H54 (cell line): ENCODE measurements at regions not wholly inside any gene's neighbourhood (a gene's known extent, or its start where the extent isn't known, plus 50 kb on each side); places are given as distances from the start of the nearest gene placed in this dataset.

Source experiments
- DNase-seq: peaks from one replicate; pipeline ENCODE4 v3.0.0; 2011; ENCODE audit warnings: low spot score, mixed read lengths; ENCODE audit not compliant: insufficient read length
- FAIRE-seq: peaks from 3 replicates; lab custom pipeline; 2011; peaks lifted over from hg19 to GRCh38; lab: Jason Lieb, UNC
- POLR2A ChIP-seq: IDR thresholded peaks from 2 replicates; pipeline ENCODE4 v1.6.1; 2011; ENCODE audit warnings: low read depth, mild to moderate bottlenecking, low read length

GRCh38 chr9:124199474-124199873 is 58.3 kb upstream of the NEK6 start:
- DNase-seq (no peak), FAIRE-seq (no peak)
- no peak for TF ChIP-seq POLR2A

- TF ChIP-seq POLR2A: no peak
- FAIRE-seq (no peak), DNase-seq (no peak)
Measured at GRCh38 chr9:124202447-124202971, 55.2 kb upstream of the NEK6 start.

GRCh38 chr9:124205686-124206352 is 51.9 kb upstream of the NEK6 start:
- no peak for TF ChIP-seq POLR2A
- no peak for FAIRE-seq
- no peak for DNase-seq

GRCh38 chr9:124206391-124206790 is 51.4 kb upstream of the NEK6 start:
- TF ChIP-seq POLR2A: no peak
- FAIRE-seq (no peak), DNase-seq (no peak)
